Uterus (tissue), 2 donors: ENCODE measurements at regions not wholly inside any gene's neighbourhood (a gene's known extent, or its start where the extent isn't known, plus 50 kb on each side); places are given as distances from the start of the nearest gene placed in this dataset.

ENCODE experiments used
- POLR2A ChIP-seq, 2 donors: fragments of 450-650 bp; IDR thresholded peaks; one replicate each; pipeline ENCODE4 v1.6.1; 2016; ENCODE audit warnings: antibody characterized with exemption in 2 of 2, mild to moderate bottlenecking in 1 of 2, moderate library complexity in 1 of 2
- TF ChIP-seq, protein P1 (sequence below), 4 experiments: fragments of 200-600 bp in 2 of 4; fragments of 450-650 bp in 2 of 4; sonication (generic) in 2 of 4; IDR thresholded peaks; one replicate each; pipeline ENCODE4 v1.5.1; 2016 to 2019; ENCODE audit warnings: antibody characterized with exemption in 4 of 4, mild to moderate bottlenecking in 2 of 4, moderate library complexity in 1 of 4

DNA sequence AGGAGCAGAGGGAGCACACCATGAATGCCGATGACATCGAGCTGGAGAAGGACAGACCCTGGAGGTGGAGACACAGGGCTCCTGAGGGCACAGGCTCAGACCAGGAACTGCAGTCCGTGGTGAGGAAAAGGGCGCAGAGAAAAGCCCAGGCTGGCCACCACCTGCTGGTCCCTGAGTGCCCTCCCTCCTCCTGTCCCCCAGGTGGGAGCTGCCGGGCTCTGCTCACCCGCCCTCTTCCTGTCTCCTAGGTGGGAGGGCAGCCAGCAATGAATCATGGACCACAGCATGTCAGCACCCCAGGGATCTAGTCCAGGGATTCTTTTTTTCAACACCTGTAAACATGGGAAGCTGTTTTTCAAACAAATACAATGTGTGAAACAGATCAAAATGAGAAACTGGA lies 94.6 kb upstream of the ARHGEF7 start:
- TF ChIP-seq, protein P1, sequence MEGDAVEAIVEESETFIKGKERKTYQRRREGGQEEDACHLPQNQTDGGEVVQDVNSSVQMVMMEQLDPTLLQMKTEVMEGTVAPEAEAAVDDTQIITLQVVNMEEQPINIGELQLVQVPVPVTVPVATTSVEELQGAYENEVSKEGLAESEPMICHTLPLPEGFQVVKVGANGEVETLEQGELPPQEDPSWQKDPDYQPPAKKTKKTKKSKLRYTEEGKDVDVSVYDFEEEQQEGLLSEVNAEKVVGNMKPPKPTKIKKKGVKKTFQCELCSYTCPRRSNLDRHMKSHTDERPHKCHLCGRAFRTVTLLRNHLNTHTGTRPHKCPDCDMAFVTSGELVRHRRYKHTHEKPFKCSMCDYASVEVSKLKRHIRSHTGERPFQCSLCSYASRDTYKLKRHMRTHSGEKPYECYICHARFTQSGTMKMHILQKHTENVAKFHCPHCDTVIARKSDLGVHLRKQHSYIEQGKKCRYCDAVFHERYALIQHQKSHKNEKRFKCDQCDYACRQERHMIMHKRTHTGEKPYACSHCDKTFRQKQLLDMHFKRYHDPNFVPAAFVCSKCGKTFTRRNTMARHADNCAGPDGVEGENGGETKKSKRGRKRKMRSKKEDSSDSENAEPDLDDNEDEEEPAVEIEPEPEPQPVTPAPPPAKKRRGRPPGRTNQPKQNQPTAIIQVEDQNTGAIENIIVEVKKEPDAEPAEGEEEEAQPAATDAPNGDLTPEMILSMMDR (IDR thresholded peaks at IDR 0.05) = no peak
- TF ChIP-seq POLR2A (IDR thresholded peaks at IDR 0.05) = no peak
